ENCODE measurements at regions not wholly inside any gene's neighbourhood (a gene's known extent, or its start where the extent isn't known, plus 50 kb on each side); places are given as distances from the start of the nearest gene placed in this dataset.

DNA sequence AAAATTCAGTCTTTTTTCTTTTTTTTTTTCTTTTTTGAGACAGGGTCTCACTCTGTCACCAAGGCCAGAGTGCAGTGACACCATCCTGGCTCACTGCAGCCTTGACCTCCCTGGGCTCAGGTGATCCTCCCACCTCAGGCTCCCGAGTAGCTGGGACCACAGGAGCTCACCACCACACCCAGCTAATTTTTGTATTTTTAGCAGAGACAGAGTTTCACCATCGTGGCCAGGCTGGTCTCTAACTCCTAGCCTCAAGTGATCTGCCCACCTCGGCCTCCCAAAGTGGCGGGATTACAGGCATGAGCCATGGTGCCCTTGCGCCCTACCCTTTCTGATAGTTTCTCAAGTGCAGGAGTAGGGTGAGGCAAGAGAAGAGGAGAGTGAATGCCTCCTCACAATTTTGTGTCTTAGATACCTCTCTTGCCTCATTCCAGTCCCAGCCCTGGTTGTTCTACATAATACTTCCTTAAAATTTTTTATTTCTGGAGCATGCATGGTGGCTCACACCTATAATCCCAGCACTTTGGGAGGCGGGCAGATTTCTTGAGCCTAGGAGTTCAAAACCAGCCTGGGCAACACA lies 68.2 kb upstream of the CAB39 start:
- TF ChIP-seq, protein P1, sequence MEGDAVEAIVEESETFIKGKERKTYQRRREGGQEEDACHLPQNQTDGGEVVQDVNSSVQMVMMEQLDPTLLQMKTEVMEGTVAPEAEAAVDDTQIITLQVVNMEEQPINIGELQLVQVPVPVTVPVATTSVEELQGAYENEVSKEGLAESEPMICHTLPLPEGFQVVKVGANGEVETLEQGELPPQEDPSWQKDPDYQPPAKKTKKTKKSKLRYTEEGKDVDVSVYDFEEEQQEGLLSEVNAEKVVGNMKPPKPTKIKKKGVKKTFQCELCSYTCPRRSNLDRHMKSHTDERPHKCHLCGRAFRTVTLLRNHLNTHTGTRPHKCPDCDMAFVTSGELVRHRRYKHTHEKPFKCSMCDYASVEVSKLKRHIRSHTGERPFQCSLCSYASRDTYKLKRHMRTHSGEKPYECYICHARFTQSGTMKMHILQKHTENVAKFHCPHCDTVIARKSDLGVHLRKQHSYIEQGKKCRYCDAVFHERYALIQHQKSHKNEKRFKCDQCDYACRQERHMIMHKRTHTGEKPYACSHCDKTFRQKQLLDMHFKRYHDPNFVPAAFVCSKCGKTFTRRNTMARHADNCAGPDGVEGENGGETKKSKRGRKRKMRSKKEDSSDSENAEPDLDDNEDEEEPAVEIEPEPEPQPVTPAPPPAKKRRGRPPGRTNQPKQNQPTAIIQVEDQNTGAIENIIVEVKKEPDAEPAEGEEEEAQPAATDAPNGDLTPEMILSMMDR (conservative IDR thresholded peaks at IDR 0.05), result no peak
- no peak for TF ChIP-seq EZH2 (IDR thresholded peaks at IDR 0.05; ENCODE audit: low read depth)

Measured in PC-9 (cell line).